ENCODE measurements at regions not wholly inside any gene's neighbourhood (a gene's known extent, or its start where the extent isn't known, plus 50 kb on each side); places are given as distances from the start of the nearest gene placed in this dataset.
A peak's percentile ranks its signal among the peaks of the same experiment; 100 is the strongest.

DNA sequence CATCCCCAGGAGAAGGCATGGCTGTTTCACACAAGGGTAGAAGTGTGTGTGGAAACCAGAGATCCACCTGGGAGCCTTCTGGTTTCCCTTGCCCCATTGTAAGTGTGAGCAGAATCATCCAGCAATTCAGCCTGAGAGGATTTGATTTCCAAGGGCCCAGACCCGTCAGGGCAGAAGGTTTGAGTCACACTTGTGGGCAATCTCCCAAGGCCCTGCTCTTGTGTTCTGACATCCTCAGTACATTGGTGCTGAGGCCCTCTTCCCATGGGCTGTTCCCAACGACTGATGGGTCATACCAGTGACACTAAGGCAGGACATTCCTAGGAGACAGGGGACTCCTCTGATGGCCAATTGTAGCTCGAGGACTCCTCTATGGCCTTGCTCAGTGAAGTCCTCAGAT lies 58.2 kb upstream of the POLR1H start:
- Histone ChIP-seq H3K36me3 (ENCODE audit: insufficient read depth, low read length) (no peaks in the 10 kb centered on the region), H3K27ac (ENCODE audit: low read length) (no peak overlapping the region), H3K9me2 (ENCODE audit: insufficient read depth, low read length) (no peaks in the 10 kb centered on the region), H3K9me3 (ENCODE audit: low read length) (no peaks in the 10 kb centered on the region), H3K9ac (ENCODE audit: low read length) (no peak overlapping the region), H3K27me3 (ENCODE audit: insufficient read depth, low read depth, low read length) (peaks cover 37% of the 10 kb centered on the region), H3K79me2 (replicated peaks; ENCODE audit: insufficient read depth, low read length) (no peaks in the 10 kb centered on the region), H2AFZ (ENCODE audit: low read depth, low read length) (no peak overlapping the region), H3K4me2 (ENCODE audit: low read length) (no peak overlapping the region), H4K20me1 (ENCODE audit: insufficient read depth) (no peaks in the 10 kb centered on the region), H3F3A (ENCODE audit: insufficient read depth, low read length, poor library complexity, severe bottlenecking) (no peaks in the 10 kb centered on the region), H3K4me3 (ENCODE audit: low read length) (no peak overlapping the region)
- TF ChIP-seq RAD21 (conservative IDR thresholded peaks at IDR 0.05), result no peak
- no peak for TF ChIP-seq POLR2AphosphoS5 (IDR thresholded peaks at IDR 0.05)
- no peak for TF ChIP-seq MXI1 (conservative IDR thresholded peaks at IDR 0.05; ENCODE audit: poor library complexity, severe bottlenecking)
- TF ChIP-seq, protein P1, sequence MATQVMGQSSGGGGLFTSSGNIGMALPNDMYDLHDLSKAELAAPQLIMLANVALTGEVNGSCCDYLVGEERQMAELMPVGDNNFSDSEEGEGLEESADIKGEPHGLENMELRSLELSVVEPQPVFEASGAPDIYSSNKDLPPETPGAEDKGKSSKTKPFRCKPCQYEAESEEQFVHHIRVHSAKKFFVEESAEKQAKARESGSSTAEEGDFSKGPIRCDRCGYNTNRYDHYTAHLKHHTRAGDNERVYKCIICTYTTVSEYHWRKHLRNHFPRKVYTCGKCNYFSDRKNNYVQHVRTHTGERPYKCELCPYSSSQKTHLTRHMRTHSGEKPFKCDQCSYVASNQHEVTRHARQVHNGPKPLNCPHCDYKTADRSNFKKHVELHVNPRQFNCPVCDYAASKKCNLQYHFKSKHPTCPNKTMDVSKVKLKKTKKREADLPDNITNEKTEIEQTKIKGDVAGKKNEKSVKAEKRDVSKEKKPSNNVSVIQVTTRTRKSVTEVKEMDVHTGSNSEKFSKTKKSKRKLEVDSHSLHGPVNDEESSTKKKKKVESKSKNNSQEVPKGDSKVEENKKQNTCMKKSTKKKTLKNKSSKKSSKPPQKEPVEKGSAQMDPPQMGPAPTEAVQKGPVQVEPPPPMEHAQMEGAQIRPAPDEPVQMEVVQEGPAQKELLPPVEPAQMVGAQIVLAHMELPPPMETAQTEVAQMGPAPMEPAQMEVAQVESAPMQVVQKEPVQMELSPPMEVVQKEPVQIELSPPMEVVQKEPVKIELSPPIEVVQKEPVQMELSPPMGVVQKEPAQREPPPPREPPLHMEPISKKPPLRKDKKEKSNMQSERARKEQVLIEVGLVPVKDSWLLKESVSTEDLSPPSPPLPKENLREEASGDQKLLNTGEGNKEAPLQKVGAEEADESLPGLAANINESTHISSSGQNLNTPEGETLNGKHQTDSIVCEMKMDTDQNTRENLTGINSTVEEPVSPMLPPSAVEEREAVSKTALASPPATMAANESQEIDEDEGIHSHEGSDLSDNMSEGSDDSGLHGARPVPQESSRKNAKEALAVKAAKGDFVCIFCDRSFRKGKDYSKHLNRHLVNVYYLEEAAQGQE (IDR thresholded peaks at IDR 0.05; ENCODE audit: borderline replicate concordance), result no peak
- no peak for TF ChIP-seq SMC3 (conservative IDR thresholded peaks at IDR 0.05; ENCODE audit: poor library complexity)
- TF ChIP-seq TAF1 (IDR thresholded peaks at IDR 0.05; ENCODE audit: low read depth), result no peak

DNA sequence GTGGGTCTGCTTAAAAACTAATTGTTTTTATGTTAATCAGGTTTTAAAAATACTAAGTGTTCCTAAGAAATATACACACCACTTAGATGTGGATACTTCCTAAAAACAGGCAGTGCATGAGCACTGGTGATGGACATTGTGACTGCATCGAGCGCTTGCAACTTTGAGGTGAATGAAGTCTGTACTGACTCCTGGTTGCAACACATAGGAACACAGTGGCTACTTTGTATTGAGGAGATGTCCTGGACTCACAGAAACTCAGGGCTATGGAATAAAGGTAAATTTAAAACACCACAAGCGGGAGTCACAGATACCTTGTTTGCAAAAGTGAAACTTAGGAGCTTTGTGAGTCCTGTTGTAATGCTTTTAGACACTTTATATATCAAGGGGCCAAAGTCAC lies 55.6 kb upstream of the POLR1H start:
- Histone ChIP-seq H3K27me3 (ENCODE audit: insufficient read depth, low read depth, low read length) (peaks cover 50% of the 10 kb centered on the region), H2AFZ (ENCODE audit: low read depth, low read length) (no peak overlapping the region), H3F3A (ENCODE audit: insufficient read depth, low read length, poor library complexity, severe bottlenecking) (no peaks in the 10 kb centered on the region), H4K20me1 (ENCODE audit: insufficient read depth) (no peaks in the 10 kb centered on the region), H3K4me3 (ENCODE audit: low read length) (no peak overlapping the region), H3K9me2 (ENCODE audit: insufficient read depth, low read length) (no peaks in the 10 kb centered on the region), H3K36me3 (ENCODE audit: insufficient read depth, low read length) (no peaks in the 10 kb centered on the region), H3K79me2 (replicated peaks; ENCODE audit: insufficient read depth, low read length) (no peaks in the 10 kb centered on the region), H3K27ac (ENCODE audit: low read length) (no peak overlapping the region), H3K4me2 (ENCODE audit: low read length) (no peak overlapping the region), H3K9ac (ENCODE audit: low read length) (no peak overlapping the region), H3K9me3 (ENCODE audit: low read length) (no peaks in the 10 kb centered on the region)
- no peak for TF ChIP-seq SMC3 (conservative IDR thresholded peaks at IDR 0.05; ENCODE audit: poor library complexity)

DNA sequence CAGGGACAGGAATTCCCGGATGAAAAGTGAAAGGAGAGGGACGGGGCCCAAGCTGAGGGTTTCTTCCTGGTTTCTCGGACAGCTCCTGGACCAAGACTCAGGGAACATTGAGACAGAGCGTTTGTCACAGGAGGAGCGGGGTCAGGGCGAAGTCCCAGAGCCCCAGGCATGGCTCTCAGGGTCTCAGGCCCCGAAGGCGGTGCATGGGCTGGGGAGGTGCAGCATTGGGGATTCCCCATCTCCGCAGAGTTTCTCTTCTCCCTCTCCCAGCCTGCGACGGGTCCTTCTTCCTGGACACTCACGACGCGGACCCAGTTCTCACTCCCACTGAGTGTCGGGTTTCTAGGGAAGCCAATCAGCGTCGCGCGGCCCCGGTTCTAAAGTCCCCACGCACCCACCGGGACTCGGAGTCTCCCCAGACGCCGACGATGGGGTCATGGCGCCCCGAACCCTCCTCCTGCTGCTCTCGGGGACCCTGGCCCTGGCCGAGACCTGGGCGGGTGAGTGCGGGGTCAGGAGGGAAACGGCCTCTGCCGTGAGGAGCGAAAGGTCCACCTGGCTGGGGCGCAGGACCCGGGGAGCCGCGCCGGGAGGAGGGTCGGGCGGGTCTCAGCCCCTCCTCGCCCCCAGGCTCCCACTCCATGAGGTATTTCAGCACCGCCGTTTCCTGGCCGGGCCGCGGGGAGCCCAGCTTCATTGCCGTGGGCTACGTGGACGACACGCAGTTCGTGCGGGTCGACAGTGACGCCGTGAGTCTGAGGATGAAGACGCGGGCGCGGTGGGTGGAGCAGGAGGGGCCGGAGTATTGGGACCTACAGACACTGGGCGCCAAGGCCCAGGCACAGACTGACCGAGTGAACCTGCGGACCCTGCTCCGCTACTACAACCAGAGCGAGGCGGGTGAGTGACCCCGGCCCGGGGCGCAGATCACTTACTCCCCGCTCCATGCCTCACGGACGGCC lies 54.6 kb upstream of the POLR1H start:
- Histone ChIP-seq H4K20me1 (ENCODE audit: insufficient read depth) (no peaks in the 10 kb centered on the region), H3K4me3 (ENCODE audit: low read length) (peak overlapping the region; percentile 51), H3K4me2 (ENCODE audit: low read length) (no peak overlapping the region), H3K9ac (ENCODE audit: low read length) (no peak overlapping the region), H2AFZ (ENCODE audit: low read depth, low read length) (no peak overlapping the region), H3K9me3 (ENCODE audit: low read length) (no peaks in the 10 kb centered on the region), H3K79me2 (replicated peaks; ENCODE audit: insufficient read depth, low read length) (no peaks in the 10 kb centered on the region), H3K27me3 (ENCODE audit: insufficient read depth, low read depth, low read length) (peaks cover 50% of the 10 kb centered on the region), H3K9me2 (ENCODE audit: insufficient read depth, low read length) (no peaks in the 10 kb centered on the region), H3F3A (ENCODE audit: insufficient read depth, low read length, poor library complexity, severe bottlenecking) (no peaks in the 10 kb centered on the region), H3K27ac (ENCODE audit: low read length) (no peak overlapping the region), H3K36me3 (ENCODE audit: insufficient read depth, low read length) (no peaks in the 10 kb centered on the region)
- peak; percentile 29 for TF ChIP-seq EZH2 (IDR thresholded peaks at IDR 0.05; ENCODE audit: borderline replicate concordance, insufficient read depth, low read length, poor library complexity, severe bottlenecking)
- TF ChIP-seq, protein P2, sequence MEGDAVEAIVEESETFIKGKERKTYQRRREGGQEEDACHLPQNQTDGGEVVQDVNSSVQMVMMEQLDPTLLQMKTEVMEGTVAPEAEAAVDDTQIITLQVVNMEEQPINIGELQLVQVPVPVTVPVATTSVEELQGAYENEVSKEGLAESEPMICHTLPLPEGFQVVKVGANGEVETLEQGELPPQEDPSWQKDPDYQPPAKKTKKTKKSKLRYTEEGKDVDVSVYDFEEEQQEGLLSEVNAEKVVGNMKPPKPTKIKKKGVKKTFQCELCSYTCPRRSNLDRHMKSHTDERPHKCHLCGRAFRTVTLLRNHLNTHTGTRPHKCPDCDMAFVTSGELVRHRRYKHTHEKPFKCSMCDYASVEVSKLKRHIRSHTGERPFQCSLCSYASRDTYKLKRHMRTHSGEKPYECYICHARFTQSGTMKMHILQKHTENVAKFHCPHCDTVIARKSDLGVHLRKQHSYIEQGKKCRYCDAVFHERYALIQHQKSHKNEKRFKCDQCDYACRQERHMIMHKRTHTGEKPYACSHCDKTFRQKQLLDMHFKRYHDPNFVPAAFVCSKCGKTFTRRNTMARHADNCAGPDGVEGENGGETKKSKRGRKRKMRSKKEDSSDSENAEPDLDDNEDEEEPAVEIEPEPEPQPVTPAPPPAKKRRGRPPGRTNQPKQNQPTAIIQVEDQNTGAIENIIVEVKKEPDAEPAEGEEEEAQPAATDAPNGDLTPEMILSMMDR (IDR thresholded peaks at IDR 0.05; ENCODE audit: poor library complexity, severe bottlenecking), result no peak
